ENCODE measurements at regions not wholly inside any gene's neighbourhood (a gene's known extent, or its start where the extent isn't known, plus 50 kb on each side); places are given as distances from the start of the nearest gene placed in this dataset.

GRCh38 chr17:77385750-77386501, 245.2 kb downstream of the SEC14L1 start:
- DNase-seq = peak; percentile 61
- peaks cover 99% of the 10 kb centered on the region for H3K4me1 ChIP-seq
- intact Hi-C loops (cut with micrococcal nuclease) = no loop called here
- no peaks in the 10 kb centered on the region for H3K36me3 ChIP-seq
- no peak for TF ChIP-seq CTCF (IDR thresholded peaks at IDR 0.05; ENCODE audit: borderline replicate concordance)
- no peaks in the 10 kb centered on the region for H3K27me3 ChIP-seq (ENCODE audit: low read depth)
- peak overlapping the region; percentile 91 for H3K27ac ChIP-seq (replicated peaks)
- H3K4me3 ChIP-seq = no peak overlapping the region
- H3K9me3 ChIP-seq (replicated peaks) = no peaks in the 10 kb centered on the region

GRCh38 chr17:77386502-77387192, 245.9 kb downstream of the SEC14L1 start:
- intact Hi-C loops (cut with micrococcal nuclease) = no loop called here
- H3K4me1 ChIP-seq = peaks cover 99% of the 10 kb centered on the region

GRCh38 chr17:77387891-77388290, 247.1 kb downstream of the SEC14L1 start:
- peak overlapping the region; percentile 45 for H3K4me3 ChIP-seq
- no peaks in the 10 kb centered on the region for H3K27me3 ChIP-seq (ENCODE audit: low read depth)
- peak overlapping the region; percentile 91 for H3K27ac ChIP-seq (replicated peaks)
- H3K4me1 ChIP-seq = peaks cover 99% of the 10 kb centered on the region
- H3K36me3 ChIP-seq = no peaks in the 10 kb centered on the region
- TF ChIP-seq CTCF (IDR thresholded peaks at IDR 0.05; ENCODE audit: borderline replicate concordance) = no peak
- DNase-seq = no peak
- intact Hi-C loops (cut with micrococcal nuclease) = no loop called here
- H3K9me3 ChIP-seq (replicated peaks) = no peaks in the 10 kb centered on the region

More at GRCh38 chr17:77386502-77387192, 245.9 kb downstream of the SEC14L1 start:
- Histone ChIP-seq H3K27me3 (ENCODE audit: low read depth) (no peaks in the 10 kb centered on the region), H3K4me3 (no peak overlapping the region), H3K9me3 (replicated peaks) (no peaks in the 10 kb centered on the region), H3K27ac (replicated peaks) (peak overlapping the region; percentile 91), H3K36me3 (no peaks in the 10 kb centered on the region)
- no peak for TF ChIP-seq CTCF (IDR thresholded peaks at IDR 0.05; ENCODE audit: borderline replicate concordance)
- no peak for DNase-seq

GRCh38 chr17:77388384-77389306, 247.9 kb downstream of the SEC14L1 start:
- no peaks in the 10 kb centered on the region for H3K36me3 ChIP-seq
- H3K27ac ChIP-seq (replicated peaks) = peak overlapping the region; percentile 91
- TF ChIP-seq CTCF (IDR thresholded peaks at IDR 0.05; ENCODE audit: borderline replicate concordance) = no peak
- H3K4me3 ChIP-seq = peak overlapping the region; percentile 45
- intact Hi-C loops (cut with micrococcal nuclease) = no loop called here
- DNase-seq = no peak
- H3K27me3 ChIP-seq (ENCODE audit: low read depth) = no peaks in the 10 kb centered on the region
- no peaks in the 10 kb centered on the region for H3K9me3 ChIP-seq (replicated peaks)
- H3K4me1 ChIP-seq = peaks cover 99% of the 10 kb centered on the region

- Histone ChIP-seq H3K36me3 (no peaks in the 10 kb centered on the region), H3K4me1 (peaks cover 99% of the 10 kb centered on the region), H3K27ac (replicated peaks) (peak overlapping the region; percentile 90), H3K9me3 (replicated peaks) (no peaks in the 10 kb centered on the region), H3K4me3 (no peak overlapping the region), H3K27me3 (ENCODE audit: low read depth) (no peaks in the 10 kb centered on the region)
- TF ChIP-seq CTCF (IDR thresholded peaks at IDR 0.05; ENCODE audit: borderline replicate concordance) = no peak
- intact Hi-C loops (cut with micrococcal nuclease) = no loop called here
- DNase-seq = no peak
Observed at GRCh38 chr17:77390870-77391269, 250.1 kb downstream of the SEC14L1 start.

All from left ventricle myocardium inferior (tissue), 1 donor.